HEK293T (cell line): ENCODE measurements at regions not wholly inside any gene's neighbourhood (a gene's known extent, or its start where the extent isn't known, plus 50 kb on each side); places are given as distances from the start of the nearest gene placed in this dataset.

Experiments
- CTBP1 ChIP-seq: fragments of 450-650 bp; IDR thresholded peaks from 2 replicates; pipeline ENCODE4 v1.6.1; 2016; ENCODE audit warnings: borderline replicate concordance
- FOXA1 ChIP-seq: fragments of 450-650 bp; IDR thresholded peaks from 2 replicates; pipeline ENCODE4 v1.6.1; 2016; ENCODE audit warnings: mild to moderate bottlenecking
- PKNOX1 ChIP-seq: fragments of 450-650 bp; IDR thresholded peaks from 2 replicates; pipeline ENCODE4 v1.6.1; 2016
- SP1 ChIP-seq: fragments of 450-650 bp; IDR thresholded peaks from 2 replicates; pipeline ENCODE4 v1.6.1; 2017
- SUZ12 ChIP-seq: fragments of 450-650 bp; IDR thresholded peaks from 2 replicates; pipeline ENCODE4 v1.6.1; 2016; ENCODE audit warnings: mild to moderate bottlenecking
- TARDBP ChIP-seq: fragments of 450-650 bp; IDR thresholded peaks from 2 replicates; pipeline ENCODE4 v1.6.1; 2016
- ZNF384 ChIP-seq: fragments of 450-650 bp; IDR thresholded peaks from 2 replicates; pipeline ENCODE4 v1.6.1; 2016

GRCh38 chr2:161101406-161101805, 58.8 kb upstream of the TANK start:
- no peak for TF ChIP-seq FOXA1
- no peak for TF ChIP-seq SUZ12
- no peak for TF ChIP-seq SP1
- TF ChIP-seq PKNOX1, result no peak
- no peak for TF ChIP-seq ZNF384
- no peak for TF ChIP-seq CTBP1
- TF ChIP-seq TARDBP, result no peak
